GM19238 (cell line): ENCODE measurements at regions not wholly inside any gene's neighbourhood (a gene's known extent, or its start where the extent isn't known, plus 50 kb on each side); places are given as distances from the start of the nearest gene placed in this dataset.
"Not testable (repeated sequence)": the region's sequence is repeated elsewhere in the genome, so short reads cannot be mapped to it uniquely, and the experiment has no call there.

Experiments
- DNase-seq: peaks from one replicate; pipeline ENCODE4 v3.0.0; 2011; ENCODE audit warnings: low spot score; ENCODE audit not compliant: insufficient read length

DNA sequence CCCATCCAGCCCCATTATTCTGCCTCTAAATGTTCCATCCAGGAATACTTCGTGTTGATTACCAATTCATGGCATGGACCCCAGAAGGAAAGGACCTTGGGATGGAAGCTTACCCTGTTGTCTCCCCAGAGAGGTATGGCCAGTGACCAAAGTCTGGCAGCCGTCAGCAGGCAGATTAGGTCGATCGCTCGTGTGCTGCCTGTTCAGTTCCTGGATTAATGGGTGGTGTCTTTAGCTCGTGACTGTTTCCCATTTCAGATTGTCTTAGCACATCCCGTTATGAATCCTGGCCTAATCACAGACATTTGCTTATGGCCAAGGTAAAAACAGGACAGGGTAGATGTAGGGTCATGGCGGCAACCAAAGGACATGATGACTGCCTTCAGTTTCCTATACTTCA, 122.9 kb upstream of the NTF3 start:
- no peak for DNase-seq

GRCh38 chr12:5309654-5310053, 122.3 kb upstream of the NTF3 start:
- no peak for DNase-seq

DNA sequence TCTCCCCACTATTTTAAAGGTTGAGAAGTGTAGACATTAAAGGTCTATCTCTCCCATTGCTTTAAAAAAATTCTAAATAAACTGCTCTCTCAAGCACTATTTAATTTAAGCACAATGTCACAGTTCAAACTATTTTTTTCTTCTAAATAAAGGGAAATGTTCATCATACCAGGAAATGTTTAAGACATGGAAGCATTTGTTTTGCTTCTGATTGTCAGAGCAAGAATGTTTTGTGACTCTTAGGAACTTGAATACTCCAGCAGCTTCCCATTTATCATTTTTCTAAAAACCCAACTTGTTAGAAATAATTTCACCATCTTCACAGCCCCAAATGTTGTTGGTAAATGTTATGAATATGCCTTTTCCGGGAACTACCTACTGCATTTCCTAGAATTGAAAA, 121.8 kb upstream of the NTF3 start:
- no peak for DNase-seq

DNA sequence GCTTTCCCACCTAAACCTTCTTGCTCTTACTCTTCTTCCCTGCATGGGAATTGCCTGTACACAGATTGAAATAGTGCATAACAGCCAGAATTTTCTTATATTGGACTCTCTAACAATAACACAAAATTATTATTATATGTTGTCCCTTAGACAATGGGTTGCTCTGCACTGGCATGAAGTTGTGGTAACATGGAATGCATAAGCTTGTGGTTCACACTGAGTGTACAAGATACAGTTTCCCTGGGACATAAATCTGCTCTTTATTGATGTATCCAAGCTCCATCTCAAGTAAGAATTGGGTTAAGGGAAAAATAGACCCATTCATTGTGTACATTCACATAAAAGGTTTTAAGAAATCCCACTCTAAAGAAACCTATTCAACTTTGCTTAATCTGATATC, 114.4 kb upstream of the NTF3 start:
- no peak for DNase-seq

DNA sequence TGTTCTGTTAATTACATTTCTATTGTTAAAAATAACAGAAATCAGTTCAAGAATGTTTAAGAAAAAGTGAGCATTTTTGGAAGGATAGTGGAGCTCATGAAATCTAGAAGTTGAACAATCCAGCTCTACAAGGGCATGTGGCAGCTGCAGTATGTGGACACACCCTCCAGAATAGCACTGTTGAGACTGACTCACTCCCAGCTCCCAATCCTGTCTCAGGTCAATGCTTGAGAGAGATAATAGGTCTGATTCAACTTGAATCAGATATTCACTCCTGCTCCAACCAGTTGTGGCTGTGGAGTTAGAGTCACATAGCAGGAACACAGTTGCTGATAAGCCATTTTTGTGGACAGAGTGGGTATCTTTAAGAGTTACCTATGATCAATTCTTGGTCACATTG, 113.0 kb upstream of the NTF3 start:
- no peak for DNase-seq

GRCh38 chr12:5328669-5329517, 103.0 kb upstream of the NTF3 start:
- no peak for DNase-seq

DNA sequence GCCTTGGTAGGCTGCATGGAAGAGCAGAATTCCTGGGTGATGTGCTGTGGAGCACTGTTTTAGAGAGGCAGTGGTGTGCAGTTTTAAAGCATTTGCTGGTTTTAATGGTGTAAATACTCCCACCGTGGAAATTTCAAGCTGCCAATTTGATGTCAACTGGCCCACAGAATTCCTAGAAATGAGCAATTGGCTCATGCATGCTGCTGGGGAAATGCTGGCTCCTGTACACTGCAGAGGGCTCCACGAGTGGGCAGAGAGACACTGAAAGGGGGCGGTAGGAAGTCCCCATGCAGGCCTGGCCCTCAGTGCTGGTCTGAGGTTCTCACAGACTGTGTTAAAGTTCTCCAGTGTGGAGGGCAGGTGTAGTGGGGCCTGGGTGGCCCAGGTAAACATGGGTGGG, 99.4 kb upstream of the NTF3 start:
- no peak for DNase-seq

DNA sequence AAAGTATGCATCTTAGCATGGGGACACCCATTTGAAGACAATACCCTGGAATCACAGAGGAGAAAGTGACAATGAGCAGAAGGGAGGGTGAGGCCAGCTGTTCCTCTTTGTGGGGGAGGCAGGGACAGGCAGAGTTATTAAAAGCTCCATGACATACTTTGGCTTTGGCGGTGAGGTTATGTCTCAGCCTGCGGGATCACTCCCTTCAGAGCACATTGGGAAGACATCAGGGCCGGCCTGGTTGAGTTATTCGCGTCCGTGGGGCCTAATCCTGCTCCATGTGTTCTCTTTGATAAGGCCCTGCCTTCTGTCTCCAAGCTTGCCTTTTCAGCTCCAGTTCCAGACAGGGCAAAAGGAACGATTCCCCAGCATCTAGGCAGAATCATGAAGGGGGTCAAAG, 98.8 kb upstream of the NTF3 start:
- no peak for DNase-seq

DNA sequence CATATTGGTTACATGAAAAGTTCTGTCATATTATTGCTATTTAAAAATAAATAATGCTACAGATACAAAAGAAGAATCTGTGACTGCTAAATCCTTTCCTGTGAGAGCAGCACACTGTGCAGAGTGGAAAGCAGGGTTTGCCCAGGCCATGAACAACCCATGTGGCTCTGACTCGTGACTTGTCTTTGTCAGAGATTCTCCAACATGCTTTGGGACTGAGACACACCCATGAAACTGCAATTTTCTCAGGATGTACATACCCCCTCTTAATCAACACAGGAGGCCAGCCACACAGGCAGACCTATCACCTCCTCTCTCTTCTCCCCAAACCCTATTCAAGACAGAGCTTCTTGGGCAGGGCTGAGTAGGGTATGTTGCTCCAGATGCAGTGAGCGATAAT, 96.8 kb upstream of the NTF3 start:
- DNase-seq, result no peak

DNA sequence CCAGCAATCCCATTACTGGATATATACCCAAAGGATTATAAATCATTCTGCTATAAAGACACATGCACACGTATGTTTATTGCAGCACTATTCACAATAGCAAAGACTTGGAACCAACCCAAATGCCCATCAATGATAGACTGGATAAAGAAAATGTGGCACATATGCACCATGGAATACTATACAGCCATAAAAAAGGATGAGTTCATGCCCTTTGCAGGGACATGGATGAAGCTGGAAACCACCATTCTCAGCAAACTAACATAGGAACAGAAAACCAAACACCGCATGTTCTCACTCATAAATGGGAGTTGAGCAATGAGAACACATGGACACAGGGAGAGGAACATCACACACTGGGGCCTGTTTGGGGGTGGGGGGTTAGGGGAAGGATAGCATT, 90.8 kb upstream of the NTF3 start:
- DNase-seq, result not testable (repeated sequence)

- no peak for DNase-seq
Measured at GRCh38 chr12:5343711-5344110, 88.2 kb upstream of the NTF3 start.

DNA sequence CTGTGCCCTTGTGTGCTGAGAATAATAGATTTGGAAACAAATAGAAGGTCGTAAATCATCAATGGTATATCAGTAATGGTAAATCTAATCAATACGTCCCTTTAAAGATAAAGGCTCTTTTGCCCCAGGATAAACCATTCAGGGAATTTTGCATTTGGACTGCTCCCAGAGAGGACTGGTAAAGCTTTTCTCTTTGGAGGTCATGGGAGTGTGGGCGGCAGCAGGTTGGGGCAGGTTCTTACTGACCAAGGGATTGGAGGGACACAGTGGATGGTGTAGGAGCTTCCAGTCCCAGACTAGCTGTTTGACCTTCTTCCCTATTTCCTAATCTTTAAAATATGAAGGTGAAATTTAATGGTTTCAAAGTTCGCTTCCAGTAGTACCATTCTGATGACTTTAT, 87.8 kb upstream of the NTF3 start:
- DNase-seq, result no peak

DNA sequence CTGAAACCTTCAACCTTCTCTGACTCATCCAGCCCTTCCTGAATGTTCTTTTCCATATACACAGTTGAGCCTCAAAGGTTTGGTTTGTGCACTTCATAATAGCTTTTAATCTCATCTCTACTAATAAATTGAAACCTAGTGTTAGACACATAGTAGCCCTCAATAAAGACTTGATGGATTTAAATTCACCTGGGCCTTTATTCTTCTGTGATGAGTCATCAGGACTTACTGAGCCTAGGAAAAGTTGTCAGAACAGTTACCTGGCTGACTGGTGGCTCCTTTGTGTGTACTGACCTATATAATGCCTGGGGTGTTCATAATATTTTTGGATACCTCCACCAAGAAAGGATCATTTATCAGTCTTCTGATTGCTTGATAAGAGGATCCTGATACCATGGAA, 86.4 kb upstream of the NTF3 start:
- no peak for DNase-seq

DNA sequence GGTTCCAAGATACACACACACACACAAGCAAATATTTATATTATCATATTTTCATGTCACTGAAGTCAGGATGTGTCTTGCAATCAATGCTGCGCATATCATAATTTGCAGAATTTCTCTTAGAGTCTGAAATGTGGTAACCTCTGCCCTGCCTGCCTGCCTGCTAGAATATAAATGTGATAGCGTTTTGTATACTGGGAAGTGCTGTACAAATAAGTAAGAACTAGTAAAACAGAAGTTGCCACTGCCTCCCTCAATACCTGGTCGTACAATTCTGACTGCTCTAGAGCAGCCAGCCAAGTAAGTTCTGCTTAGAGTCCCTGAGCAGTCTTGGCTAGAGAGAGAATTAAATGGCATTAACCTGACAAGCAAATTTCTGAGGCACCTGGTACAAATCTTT, 83.9 kb upstream of the NTF3 start:
- no peak for DNase-seq

- DNase-seq, result no peak
Measured at GRCh38 chr12:5348491-5348890, 83.4 kb upstream of the NTF3 start.

DNA sequence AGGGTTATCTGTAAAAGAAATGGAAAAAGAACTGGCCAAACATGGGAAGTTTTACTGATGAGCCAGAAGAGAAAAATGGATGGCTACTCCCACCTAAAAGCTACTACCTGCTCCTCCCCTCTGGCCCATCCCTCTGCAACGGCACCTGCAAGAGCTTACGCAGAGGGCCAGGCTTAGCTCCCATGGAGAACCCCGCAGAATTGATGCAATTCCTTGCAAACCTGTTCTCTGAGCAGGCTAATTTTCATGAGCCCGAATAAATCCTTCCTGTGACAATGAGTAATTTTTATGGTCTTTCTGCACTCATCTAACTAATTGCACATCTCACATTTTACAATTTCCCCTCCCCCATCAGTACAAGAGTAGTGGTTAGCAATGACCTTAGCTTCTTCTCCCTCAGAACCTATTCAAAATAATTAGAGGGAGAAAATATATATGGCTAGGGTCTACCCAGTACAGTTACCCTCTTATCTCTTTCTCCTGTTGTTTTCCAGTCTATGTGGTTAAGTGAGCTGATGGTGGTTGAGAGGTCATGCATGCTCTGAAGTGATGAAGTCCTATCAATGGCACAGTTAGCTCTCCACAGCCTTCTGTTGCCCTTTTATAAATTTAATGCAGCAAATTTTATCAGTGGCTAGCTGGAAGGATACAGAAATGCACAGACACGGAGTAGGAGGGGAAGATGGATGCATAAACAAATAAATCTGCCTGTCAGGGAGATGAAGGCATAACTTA, 67.7 kb upstream of the NTF3 start:
- DNase-seq, result no peak

DNA sequence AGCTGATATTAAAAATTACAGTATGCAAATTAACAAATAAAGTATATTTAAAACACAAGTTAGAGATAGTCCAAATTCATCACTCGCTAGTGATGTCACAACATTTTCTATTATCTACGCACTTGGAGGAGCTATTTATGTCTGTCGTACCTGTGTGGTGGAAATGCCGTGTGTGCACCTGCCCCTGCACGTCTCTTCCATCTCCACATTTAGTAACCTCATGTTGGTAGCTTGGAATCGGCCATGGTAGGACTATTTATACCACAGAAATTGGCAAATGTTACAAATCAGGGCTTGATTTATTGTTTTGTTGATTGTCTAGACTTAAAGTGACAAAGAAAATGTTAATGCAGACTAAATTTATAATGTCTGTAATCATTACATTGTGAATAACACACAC, 62.6 kb upstream of the NTF3 start:
- no peak for DNase-seq

GRCh38 chr12:5371631-5372030, 60.3 kb upstream of the NTF3 start:
- DNase-seq, result no peak

DNA sequence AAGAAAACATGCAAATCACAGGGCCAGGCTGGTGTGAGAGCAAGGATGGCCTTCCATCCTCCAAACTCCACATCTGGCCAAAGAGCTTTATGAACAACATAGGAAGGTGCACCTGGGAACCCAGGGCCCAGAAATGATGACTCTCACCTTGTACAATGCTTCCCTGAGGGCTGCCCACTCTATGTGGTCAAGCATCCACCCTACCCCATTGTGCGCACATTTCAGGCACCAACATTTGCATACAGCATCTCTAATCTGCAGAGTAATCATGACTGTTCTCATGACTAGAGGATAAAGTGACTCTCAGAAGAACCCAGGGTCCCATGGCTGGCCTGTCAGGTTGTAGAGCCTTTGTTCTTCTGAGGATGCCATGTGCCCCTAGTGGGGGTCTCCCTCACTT, 57.2 kb upstream of the NTF3 start:
- DNase-seq, result no peak

- DNase-seq, result no peak
Measured at GRCh38 chr12:5375547-5376295, 56.2 kb upstream of the NTF3 start.

DNA sequence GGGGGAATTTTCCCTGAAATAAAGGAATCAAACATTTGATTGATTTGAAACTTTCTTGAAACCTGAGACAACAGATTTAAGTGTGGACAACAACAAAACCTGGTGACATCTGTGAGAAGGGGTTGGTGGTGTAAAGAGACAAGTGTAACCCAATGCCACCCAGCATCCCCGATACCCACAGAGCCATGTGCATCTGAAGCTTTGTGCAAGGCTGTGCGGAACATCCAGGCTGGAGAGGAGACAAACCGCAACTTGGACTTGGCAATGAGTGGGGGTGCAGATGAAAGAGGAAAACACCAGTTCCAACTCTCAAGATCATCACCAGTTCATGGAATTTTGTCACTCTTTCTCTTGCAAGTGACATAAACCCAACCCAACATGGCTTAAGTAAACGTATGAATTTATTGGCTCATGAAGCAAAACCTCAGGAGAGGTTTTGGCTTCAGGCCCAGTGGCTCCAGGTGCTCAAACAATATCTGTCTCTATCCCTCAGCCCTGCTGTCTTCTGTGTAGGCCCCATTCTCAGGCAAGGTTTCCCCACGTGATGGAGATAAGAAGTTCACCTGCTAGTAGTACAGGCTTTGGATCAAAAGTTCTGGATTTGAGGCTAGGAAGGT, 55.2 kb upstream of the NTF3 start:
- no peak for DNase-seq
